IPS DF 6.9 (cell line): ENCODE measurements at regions not wholly inside any gene's neighbourhood (a gene's known extent, or its start where the extent isn't known, plus 50 kb on each side); places are given as distances from the start of the nearest gene placed in this dataset.

ENCODE experiments used
- DNase-seq: peaks from one replicate; pipeline ENCODE4 v3.0.0-alpha.2; 2013; ENCODE audit warnings: low read depth, low spot score
- H3K27ac ChIP-seq: one replicate; pipeline ENCODE4 v1.5.1; 2013; ENCODE audit warnings: low read length, control low read depth
- H3K27me3 ChIP-seq: 2 replicates; pipeline ENCODE4 v1.6.1; 2013; ENCODE audit warnings: mild to moderate bottlenecking, low read length; ENCODE audit not compliant: control insufficient read depth, insufficient read depth
- H3K36me3 ChIP-seq: 2 replicates; pipeline ENCODE4 v1.6.1; 2013; ENCODE audit warnings: low read length; ENCODE audit not compliant: control insufficient read depth, insufficient read depth
- H3K4me1 ChIP-seq: 2 replicates; pipeline ENCODE4 v1.6.1; 2013; ENCODE audit warnings: low read length; ENCODE audit not compliant: control insufficient read depth, insufficient read depth
- H3K4me3 ChIP-seq: 2 replicates; pipeline ENCODE4 v1.5.1; 2013; ENCODE audit warnings: mild to moderate bottlenecking, low read length
- H3K9me3 ChIP-seq: 2 replicates; pipeline ENCODE4 v1.6.1; 2013; ENCODE audit warnings: low read length, inconsistent platforms; ENCODE audit not compliant: control insufficient read depth, insufficient read depth
- WGBS: extraction: QIAGEN DNeasy Blood & Tissue Kit; methylation state at CpG from one replicate; pipeline ENCODE4 v1.1.7; 2013; ENCODE audit warnings: mixed read lengths, missing lambda C conversion rate; ENCODE audit not compliant: insufficient read length, insufficient coverage; 5-methylcytosine and 5-hydroxymethylcytosine counted together

- Histone ChIP-seq H3K27ac (no peak overlapping the region), H3K4me1 (no peaks in the 10 kb centered on the region), H3K36me3 (no peaks in the 10 kb centered on the region), H3K9me3 (no peaks in the 10 kb centered on the region), H3K27me3 (no peaks in the 10 kb centered on the region), H3K4me3 (no peak overlapping the region)
- DNase-seq, result no peak
- no CpG with 5 or more reads among the region's 8 CpGs for WGBS
These were observed 846.9 kb upstream of the ADAMTS5 start for GRCh38 chr21:27813750-27814149.

- DNase-seq, result no peak
- Histone ChIP-seq H3K9me3 (no peaks in the 10 kb centered on the region), H3K36me3 (no peaks in the 10 kb centered on the region), H3K4me3 (no peak overlapping the region), H3K4me1 (no peaks in the 10 kb centered on the region), H3K27ac (no peak overlapping the region), H3K27me3 (no peaks in the 10 kb centered on the region)
- no CpG with 5 or more reads among the region's 1 CpG for WGBS
These were observed 846.5 kb upstream of the ADAMTS5 start for GRCh38 chr21:27813344-27813743.

- Histone ChIP-seq H3K4me1 (no peaks in the 10 kb centered on the region), H3K36me3 (no peaks in the 10 kb centered on the region), H3K4me3 (no peak overlapping the region), H3K9me3 (no peaks in the 10 kb centered on the region), H3K27ac (no peak overlapping the region), H3K27me3 (no peaks in the 10 kb centered on the region)
- WGBS, result no CpG with 5 or more reads among the region's 4 CpGs
- DNase-seq, result no peak
These were observed 845.4 kb upstream of the ADAMTS5 start for GRCh38 chr21:27812279-27812678.

DNA sequence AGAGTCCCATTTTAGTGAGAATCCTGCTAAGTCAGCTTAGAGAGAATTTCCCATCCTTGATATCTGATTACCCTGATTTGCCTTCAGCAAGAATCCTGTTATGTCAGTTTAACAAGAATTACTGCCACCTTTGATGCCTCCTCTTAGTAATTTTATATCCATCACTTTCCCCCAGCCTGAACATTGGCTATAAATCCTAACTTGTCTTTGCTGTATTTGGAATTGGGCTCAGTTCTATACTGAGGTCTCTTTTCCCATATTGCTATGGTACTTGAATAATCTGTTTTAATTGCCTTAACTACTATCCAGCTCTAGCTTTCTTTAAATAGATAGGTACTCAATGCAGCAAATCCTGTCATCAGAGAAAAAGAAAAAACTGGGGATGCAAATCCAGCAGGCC is 842.0 kb upstream of the ADAMTS5 start:
- H3K9me3 ChIP-seq, result no peaks in the 10 kb centered on the region
- H3K36me3 ChIP-seq, result no peaks in the 10 kb centered on the region
- no peaks in the 10 kb centered on the region for H3K27me3 ChIP-seq
- H3K27ac ChIP-seq, result no peak overlapping the region
- DNase-seq, result no peak
- no peaks in the 10 kb centered on the region for H3K4me1 ChIP-seq
- H3K4me3 ChIP-seq, result no peak overlapping the region

- no peaks in the 10 kb centered on the region for H3K9me3 ChIP-seq
These were observed 840.7 kb upstream of the ADAMTS5 start for GRCh38 chr21:27807596-27807995.

DNA sequence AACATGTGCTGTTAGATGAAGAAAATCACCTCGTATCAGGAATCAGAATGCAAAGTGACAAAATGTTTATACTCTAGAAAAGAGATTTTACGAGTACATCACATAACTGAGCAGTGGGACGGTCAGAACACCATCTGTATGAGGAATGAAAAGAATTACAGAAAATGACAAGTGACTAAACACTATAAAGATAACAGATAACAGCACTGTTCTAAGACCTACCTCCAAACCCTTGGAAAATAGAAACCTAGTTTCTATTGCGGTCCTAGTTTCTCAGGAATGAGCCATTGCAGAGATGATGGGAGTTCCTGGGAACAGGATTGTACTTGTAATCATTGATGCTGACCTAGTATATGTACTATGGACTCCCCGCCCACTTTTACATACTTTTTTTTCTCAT is 839.4 kb upstream of the ADAMTS5 start:
- H3K4me3 ChIP-seq, result no peak overlapping the region
- DNase-seq, result no peak

More at GRCh38 chr21:27807596-27807995, 840.7 kb upstream of the ADAMTS5 start:
- no peak for DNase-seq
- H3K27me3 ChIP-seq, result no peaks in the 10 kb centered on the region
- WGBS, result no CpG with 5 or more reads among the region's 4 CpGs
- no peaks in the 10 kb centered on the region for H3K4me1 ChIP-seq
- no peak overlapping the region for H3K27ac ChIP-seq
- no peaks in the 10 kb centered on the region for H3K36me3 ChIP-seq
- H3K4me3 ChIP-seq, result no peak overlapping the region

DNA sequence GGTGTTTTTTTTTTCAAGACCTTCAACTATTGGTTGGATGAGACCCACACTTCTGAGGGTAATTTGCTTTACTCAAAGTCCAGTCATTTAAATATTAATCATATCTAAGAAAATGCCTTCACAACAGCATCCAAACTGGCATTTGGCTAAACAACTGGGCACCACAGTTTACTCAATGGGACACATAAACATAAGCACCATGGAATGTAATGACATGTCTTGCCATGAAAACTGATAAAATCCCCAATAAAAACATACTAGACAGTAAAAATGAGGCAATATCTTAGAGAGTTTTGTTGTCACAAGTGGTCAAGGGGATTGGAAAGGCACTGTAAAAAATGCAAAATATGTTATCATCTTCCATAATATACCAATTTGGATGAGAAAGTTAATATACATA is 838.8 kb upstream of the ADAMTS5 start:
- no peaks in the 10 kb centered on the region for H3K4me1 ChIP-seq
- no peak for DNase-seq
- H3K4me3 ChIP-seq, result no peak overlapping the region
- H3K27ac ChIP-seq, result no peak overlapping the region
- H3K27me3 ChIP-seq, result no peaks in the 10 kb centered on the region
- H3K9me3 ChIP-seq, result no peaks in the 10 kb centered on the region
- H3K36me3 ChIP-seq, result no peaks in the 10 kb centered on the region

More for the DNA sequence above, 839.4 kb upstream of the ADAMTS5 start:
- H3K27ac ChIP-seq, result no peak overlapping the region
- H3K27me3 ChIP-seq, result no peaks in the 10 kb centered on the region
- 100% methylated on average over 1 of the region's 5 CpGs for WGBS
- no peaks in the 10 kb centered on the region for H3K36me3 ChIP-seq
- H3K4me1 ChIP-seq, result no peaks in the 10 kb centered on the region
- H3K9me3 ChIP-seq, result no peaks in the 10 kb centered on the region

DNA sequence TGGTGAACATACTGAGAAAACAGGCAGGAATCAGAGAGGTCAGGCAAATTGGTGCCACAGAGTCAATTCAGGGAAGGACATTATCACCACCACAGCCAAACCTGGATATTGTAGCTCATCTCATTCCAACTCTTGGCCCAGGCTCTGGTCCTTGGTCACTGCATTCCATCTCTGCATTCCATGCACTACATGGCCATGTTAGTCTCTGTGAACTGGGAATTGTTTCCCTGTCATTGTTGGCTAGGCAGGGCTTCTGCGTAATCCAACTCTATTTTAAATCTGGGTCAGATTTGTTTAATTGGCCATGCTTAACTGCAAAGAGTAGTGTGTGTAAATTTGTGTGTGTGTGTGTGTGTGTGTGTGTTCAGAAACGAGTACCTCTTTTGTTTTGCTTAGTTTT is 837.6 kb upstream of the ADAMTS5 start:
- H3K9me3 ChIP-seq, result no peaks in the 10 kb centered on the region
- no CpG with 5 or more reads among the region's 2 CpGs for WGBS
- no peaks in the 10 kb centered on the region for H3K36me3 ChIP-seq
- DNase-seq, result no peak
- no peak overlapping the region for H3K27ac ChIP-seq
- H3K4me3 ChIP-seq, result no peak overlapping the region
- no peaks in the 10 kb centered on the region for H3K27me3 ChIP-seq
- H3K4me1 ChIP-seq, result no peaks in the 10 kb centered on the region

DNA sequence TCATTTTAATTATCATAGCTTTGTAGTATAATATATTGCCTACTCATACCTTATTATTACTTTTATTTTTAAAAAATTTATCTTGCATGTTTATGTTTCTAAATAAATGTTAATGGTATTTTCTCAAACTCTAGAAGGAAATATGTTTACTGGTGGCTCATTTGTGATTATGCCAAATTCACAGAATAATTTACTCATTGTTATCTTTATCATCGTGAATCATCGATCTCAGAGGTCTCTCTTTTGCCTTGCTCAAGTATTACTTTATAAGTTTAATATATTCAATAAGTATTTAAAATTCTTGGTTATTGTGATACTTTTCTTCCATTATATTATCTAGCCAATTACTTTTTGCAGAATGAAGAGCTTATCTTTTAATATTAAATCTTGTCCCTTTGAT is 836.7 kb upstream of the ADAMTS5 start:
- WGBS, result no CpG with 5 or more reads among the region's 2 CpGs
- no peak for DNase-seq

DNA sequence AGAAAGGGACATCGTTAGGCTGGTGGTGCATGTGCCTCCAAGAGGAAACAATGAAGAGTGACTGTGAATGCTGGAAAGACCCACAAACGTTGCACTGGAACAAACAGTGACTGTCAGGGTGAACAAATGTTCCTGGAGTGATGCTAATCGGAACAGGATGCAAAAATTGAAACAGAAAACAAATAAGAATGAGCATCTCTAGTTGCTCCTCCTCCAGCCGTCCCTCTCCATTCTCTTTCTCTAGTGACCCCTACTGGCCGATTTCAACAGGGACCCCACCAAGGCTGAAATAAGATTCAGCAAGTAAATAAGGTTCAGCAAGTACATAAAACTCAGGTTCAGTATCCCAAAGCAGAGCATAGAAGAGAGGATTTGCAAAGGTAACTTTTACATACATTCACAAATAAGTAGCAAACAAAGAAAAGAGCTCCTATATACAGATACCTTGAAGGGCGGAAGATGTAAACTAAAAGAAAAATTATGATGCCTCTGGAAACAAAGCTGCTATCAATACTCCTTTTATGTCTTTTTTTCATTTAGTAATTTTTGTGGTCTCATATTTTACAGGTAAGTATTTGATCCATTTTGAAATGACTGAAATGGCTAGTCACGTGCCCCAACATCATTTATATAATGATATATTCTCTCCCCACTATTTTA is 836.1 kb upstream of the ADAMTS5 start:
- Histone ChIP-seq H3K4me3 (no peak overlapping the region), H3K4me1 (no peaks in the 10 kb centered on the region), H3K27ac (no peak overlapping the region), H3K27me3 (no peaks in the 10 kb centered on the region), H3K9me3 (no peaks in the 10 kb centered on the region), H3K36me3 (no peaks in the 10 kb centered on the region)
- WGBS, result no CpG with 5 or more reads among the region's 7 CpGs
- peak; percentile 39 for DNase-seq

More for the DNA sequence above, 836.7 kb upstream of the ADAMTS5 start:
- no peak overlapping the region for H3K4me3 ChIP-seq
- no peaks in the 10 kb centered on the region for H3K36me3 ChIP-seq
- H3K27me3 ChIP-seq, result no peaks in the 10 kb centered on the region
- H3K4me1 ChIP-seq, result no peaks in the 10 kb centered on the region
- no peaks in the 10 kb centered on the region for H3K9me3 ChIP-seq
- H3K27ac ChIP-seq, result no peak overlapping the region

DNA sequence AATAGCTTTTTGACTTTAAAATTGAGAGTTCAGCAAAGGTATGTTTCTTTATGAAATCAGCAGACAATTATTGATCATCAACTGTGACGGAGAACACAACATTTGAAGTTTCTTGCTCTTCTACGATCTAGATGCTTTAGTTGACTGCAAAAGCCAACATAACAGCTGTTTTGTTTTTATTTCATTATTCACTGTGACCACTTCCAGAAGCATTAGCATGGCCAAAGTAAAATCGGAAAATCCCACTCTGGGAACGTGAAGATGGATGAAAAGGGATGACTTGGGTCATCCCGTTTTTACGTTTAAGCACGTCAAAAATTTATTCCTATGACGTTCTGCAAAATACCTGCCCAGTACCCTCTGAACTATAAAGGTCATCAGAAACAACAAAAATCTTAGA is 833.0 kb upstream of the ADAMTS5 start:
- H3K36me3 ChIP-seq, result no peaks in the 10 kb centered on the region
- WGBS, result no CpG with 5 or more reads among the region's 8 CpGs
- no peak for DNase-seq
- no peaks in the 10 kb centered on the region for H3K27me3 ChIP-seq
- no peak overlapping the region for H3K27ac ChIP-seq
- no peaks in the 10 kb centered on the region for H3K9me3 ChIP-seq
- no peaks in the 10 kb centered on the region for H3K4me1 ChIP-seq
- no peak overlapping the region for H3K4me3 ChIP-seq
